HEK293T (cell line): ENCODE measurements at regions not wholly inside any gene's neighbourhood (a gene's known extent, or its start where the extent isn't known, plus 50 kb on each side); places are given as distances from the start of the nearest gene placed in this dataset.

Experiments
- BHLHE40 ChIP-seq: fragments of 450-650 bp; IDR thresholded peaks from 2 replicates; pipeline ENCODE4 v1.6.1; 2016; ENCODE audit warnings: mild to moderate bottlenecking, moderate library complexity, borderline replicate concordance
- FOXA1 ChIP-seq: fragments of 450-650 bp; IDR thresholded peaks from 2 replicates; pipeline ENCODE4 v1.6.1; 2016; ENCODE audit warnings: mild to moderate bottlenecking
- FOXM1 ChIP-seq: fragments of 450-650 bp; IDR thresholded peaks from 2 replicates; pipeline ENCODE4 v1.6.1; 2017; ENCODE audit warnings: mild to moderate bottlenecking, borderline replicate concordance
- SP1 ChIP-seq: fragments of 450-650 bp; IDR thresholded peaks from 2 replicates; pipeline ENCODE4 v1.6.1; 2017

DNA sequence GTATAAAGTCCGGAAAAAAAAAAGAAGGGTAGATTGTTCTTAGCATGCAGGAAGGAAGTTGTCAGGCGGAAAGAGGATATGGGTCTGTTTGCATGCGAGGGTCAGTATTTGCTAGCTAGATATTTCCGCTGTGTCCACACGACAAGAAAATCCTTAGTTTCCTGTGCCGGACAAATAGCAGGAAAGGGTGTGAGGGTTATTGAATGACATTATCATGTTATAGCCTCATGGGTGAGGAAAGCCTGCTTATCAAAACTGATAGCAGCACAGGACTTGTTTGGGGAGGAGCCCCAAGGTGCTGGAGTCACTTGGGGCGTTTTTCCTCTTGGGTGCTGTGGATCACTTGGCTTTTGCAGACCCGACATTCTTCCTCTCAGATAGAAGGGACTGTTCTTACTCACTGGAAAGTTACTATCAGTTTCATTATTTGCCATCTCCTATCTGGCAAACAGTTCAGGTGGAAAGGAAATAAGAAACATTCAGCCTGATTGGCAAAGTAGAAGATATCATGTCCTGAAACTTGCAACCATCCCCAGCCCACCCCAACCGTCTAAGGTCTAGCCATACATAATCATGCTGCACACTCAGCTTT lies 127.2 kb upstream of the DPH6 start:
- TF ChIP-seq FOXM1 (no peak), SP1 (no peak), FOXA1 (no peak), BHLHE40 (no peak)
